Panc1 (cell line): ENCODE measurements at regions not wholly inside any gene's neighbourhood (a gene's known extent, or its start where the extent isn't known, plus 50 kb on each side); places are given as distances from the start of the nearest gene placed in this dataset.

Experiments used
- POLR2AphosphoS5 ChIP-seq: IDR thresholded peaks from 2 replicates; pipeline ENCODE4 v1.6.1; 2012; ENCODE audit warnings: mild to moderate bottlenecking, low read depth, low read length, moderate library complexity
- SIN3A ChIP-seq: IDR thresholded peaks from 2 replicates; pipeline ENCODE4 v1.6.1; 2012; ENCODE audit warnings: low read depth, mild to moderate bottlenecking, low read length, moderate library complexity, borderline replicate concordance; ENCODE audit not compliant: insufficient read depth
- TF ChIP-seq, protein P1 (sequence below): fragments of 450-650 bp; IDR thresholded peaks from 2 replicates; pipeline ENCODE4 v1.5.1; 2017; ENCODE audit warnings: mild to moderate bottlenecking
- TF ChIP-seq, protein P2 (sequence below), 2 experiments: IDR thresholded peaks; 2 replicates each; pipeline ENCODE4 v1.6.1; 2011 to 2012; ENCODE audit warnings: low read depth in 2 of 2, control low read depth in 1 of 2, low read length in 1 of 2, mild to moderate bottlenecking in 1 of 2, moderate library complexity in 1 of 2; ENCODE audit not compliant: insufficient read depth in 1 of 2

DNA sequence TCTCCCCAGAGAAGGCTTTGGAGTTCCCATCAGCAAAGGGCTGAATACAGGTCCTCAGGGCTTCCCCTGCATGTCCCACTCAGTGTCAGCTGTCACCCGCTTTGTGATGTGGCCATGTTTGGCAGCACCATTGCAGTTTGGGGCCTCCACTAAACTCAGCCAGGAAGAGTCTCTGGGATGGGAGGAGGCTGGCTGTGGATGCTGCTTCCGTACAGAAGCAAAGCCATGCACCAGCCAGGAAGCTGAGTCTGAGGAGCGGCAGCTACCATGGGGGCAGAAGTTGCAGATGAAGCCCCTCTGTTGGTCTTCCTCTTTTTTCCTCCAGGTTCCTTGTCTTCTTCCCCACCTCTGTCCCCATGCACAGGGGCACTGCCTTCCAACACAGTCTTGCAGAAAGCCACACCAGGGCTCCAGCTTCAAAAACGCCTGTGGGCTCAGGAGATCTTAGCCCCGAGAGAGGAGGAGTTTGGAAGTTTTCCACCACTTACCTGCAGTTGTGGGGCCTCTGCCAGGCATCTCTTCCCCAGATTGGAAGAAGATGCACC, 416.8 kb downstream of the NPHP4 start:
- TF ChIP-seq, protein P1, sequence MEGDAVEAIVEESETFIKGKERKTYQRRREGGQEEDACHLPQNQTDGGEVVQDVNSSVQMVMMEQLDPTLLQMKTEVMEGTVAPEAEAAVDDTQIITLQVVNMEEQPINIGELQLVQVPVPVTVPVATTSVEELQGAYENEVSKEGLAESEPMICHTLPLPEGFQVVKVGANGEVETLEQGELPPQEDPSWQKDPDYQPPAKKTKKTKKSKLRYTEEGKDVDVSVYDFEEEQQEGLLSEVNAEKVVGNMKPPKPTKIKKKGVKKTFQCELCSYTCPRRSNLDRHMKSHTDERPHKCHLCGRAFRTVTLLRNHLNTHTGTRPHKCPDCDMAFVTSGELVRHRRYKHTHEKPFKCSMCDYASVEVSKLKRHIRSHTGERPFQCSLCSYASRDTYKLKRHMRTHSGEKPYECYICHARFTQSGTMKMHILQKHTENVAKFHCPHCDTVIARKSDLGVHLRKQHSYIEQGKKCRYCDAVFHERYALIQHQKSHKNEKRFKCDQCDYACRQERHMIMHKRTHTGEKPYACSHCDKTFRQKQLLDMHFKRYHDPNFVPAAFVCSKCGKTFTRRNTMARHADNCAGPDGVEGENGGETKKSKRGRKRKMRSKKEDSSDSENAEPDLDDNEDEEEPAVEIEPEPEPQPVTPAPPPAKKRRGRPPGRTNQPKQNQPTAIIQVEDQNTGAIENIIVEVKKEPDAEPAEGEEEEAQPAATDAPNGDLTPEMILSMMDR, result no peak
- TF ChIP-seq SIN3A (no peak), POLR2AphosphoS5 (no peak)
- TF ChIP-seq, protein P2, sequence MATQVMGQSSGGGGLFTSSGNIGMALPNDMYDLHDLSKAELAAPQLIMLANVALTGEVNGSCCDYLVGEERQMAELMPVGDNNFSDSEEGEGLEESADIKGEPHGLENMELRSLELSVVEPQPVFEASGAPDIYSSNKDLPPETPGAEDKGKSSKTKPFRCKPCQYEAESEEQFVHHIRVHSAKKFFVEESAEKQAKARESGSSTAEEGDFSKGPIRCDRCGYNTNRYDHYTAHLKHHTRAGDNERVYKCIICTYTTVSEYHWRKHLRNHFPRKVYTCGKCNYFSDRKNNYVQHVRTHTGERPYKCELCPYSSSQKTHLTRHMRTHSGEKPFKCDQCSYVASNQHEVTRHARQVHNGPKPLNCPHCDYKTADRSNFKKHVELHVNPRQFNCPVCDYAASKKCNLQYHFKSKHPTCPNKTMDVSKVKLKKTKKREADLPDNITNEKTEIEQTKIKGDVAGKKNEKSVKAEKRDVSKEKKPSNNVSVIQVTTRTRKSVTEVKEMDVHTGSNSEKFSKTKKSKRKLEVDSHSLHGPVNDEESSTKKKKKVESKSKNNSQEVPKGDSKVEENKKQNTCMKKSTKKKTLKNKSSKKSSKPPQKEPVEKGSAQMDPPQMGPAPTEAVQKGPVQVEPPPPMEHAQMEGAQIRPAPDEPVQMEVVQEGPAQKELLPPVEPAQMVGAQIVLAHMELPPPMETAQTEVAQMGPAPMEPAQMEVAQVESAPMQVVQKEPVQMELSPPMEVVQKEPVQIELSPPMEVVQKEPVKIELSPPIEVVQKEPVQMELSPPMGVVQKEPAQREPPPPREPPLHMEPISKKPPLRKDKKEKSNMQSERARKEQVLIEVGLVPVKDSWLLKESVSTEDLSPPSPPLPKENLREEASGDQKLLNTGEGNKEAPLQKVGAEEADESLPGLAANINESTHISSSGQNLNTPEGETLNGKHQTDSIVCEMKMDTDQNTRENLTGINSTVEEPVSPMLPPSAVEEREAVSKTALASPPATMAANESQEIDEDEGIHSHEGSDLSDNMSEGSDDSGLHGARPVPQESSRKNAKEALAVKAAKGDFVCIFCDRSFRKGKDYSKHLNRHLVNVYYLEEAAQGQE (IDR thresholded peaks at IDR 0.05; ENCODE audit: insufficient read depth in 1 of 2, low read depth in 2 of 2, low read length in 1 of 2), result no peak
